ENCODE measurements at regions not wholly inside any gene's neighbourhood (a gene's known extent, or its start where the extent isn't known, plus 50 kb on each side); places are given as distances from the start of the nearest gene placed in this dataset.

GRCh38 chr1:48052923-48053291 lies 55.7 kb upstream of the TRABD2B start:
- no peak for DNase-seq

- no peak for DNase-seq
Observed at GRCh38 chr1:48051466-48052126, 54.4 kb upstream of the TRABD2B start.

GRCh38 chr1:48049823-48050535 lies 52.8 kb upstream of the TRABD2B start:
- DNase-seq, result no peak

- no peak for DNase-seq
Observed at GRCh38 chr1:48048980-48049379, 51.8 kb upstream of the TRABD2B start.

- DNase-seq, result no peak
Observed at GRCh38 chr1:48048064-48048463, 50.9 kb upstream of the TRABD2B start.

GRCh38 chr1:48047116-48047515 lies 49.9 kb upstream of the TRABD2B start:
- no peak for DNase-seq

Data from activated naive CD4-positive, alpha-beta T cell treated with anti-CD3 and anti-CD28 coated beads, Interleukin-2, amount 50 U/mL, for 16 hours (primary cell).